ENCODE measurements at regions not wholly inside any gene's neighbourhood (a gene's known extent, or its start where the extent isn't known, plus 50 kb on each side); places are given as distances from the start of the nearest gene placed in this dataset.

DNA sequence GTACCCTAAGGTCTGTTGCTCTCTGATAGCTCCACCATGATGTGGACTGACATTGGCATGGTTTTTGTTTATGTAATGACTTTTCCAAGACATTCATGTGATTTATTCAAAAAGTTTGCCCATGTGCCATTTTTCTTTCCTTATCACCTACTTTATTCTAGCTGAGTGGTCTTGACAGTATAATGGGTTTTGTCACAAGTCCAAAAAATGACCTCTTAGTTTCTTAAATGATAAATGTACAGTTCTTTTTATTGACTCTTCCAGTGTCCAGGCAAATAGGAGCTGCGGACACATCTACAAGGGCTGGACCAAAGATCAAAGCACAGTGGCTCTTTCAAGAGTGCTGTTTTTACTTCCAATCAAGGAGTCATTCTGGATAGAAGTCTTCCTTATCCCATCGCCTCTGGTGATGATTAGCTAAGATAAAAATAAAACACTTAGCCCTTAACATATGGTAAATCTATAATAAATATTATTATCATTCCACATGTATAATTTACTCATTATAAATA is 141.4 kb downstream of the MMUT start:
- Histone ChIP-seq H3T11ph (ENCODE audit: low read length) (no peak overlapping the region), H2BK5ac (ENCODE audit: insufficient read length, low read length) (no peak overlapping the region), H3K79me1 (ENCODE audit: insufficient read depth, low read depth, low read length, poor library complexity, severe bottlenecking) (no peaks in the 10 kb centered on the region), H3K9me3 (ENCODE audit: control insufficient read depth, low read depth, low read length) (no peaks in the 10 kb centered on the region), H3K56ac (ENCODE audit: insufficient read length, low read depth, low read length) (no peak overlapping the region), H2AFZ (ENCODE audit: low read length) (no peak overlapping the region), H2BK15ac (ENCODE audit: low read depth, low read length) (no peak overlapping the region), H2BK12ac (ENCODE audit: insufficient read length, low read depth, low read length) (no peak overlapping the region), H2BK120ac (ENCODE audit: low read depth, low read length, poor library complexity, severe bottlenecking) (no peak overlapping the region), H3K79me2 (ENCODE audit: insufficient read depth, low read length) (no peaks in the 10 kb centered on the region), H3K4me1 (ENCODE audit: insufficient read depth, low read length) (no peaks in the 10 kb centered on the region), H3K4ac (ENCODE audit: low read depth, low read length) (no peak overlapping the region), H3K23me2 (ENCODE audit: insufficient read length, low read depth, low read length, poor library complexity, severe bottlenecking) (no peaks in the 10 kb centered on the region), H4K8ac (replicated peaks; ENCODE audit: insufficient read length, low read depth, low read length) (no peak overlapping the region), H3K27me3 (ENCODE audit: insufficient read depth, low read length) (no peaks in the 10 kb centered on the region), H3K9ac (ENCODE audit: extremely low read depth, insufficient read length, low read length) (no peak overlapping the region), H3K4me2 (ENCODE audit: insufficient read depth, insufficient read length, low read length) (no peak overlapping the region), H4K5ac (ENCODE audit: insufficient read length, low read depth, low read length) (no peak overlapping the region), H2AK5ac (ENCODE audit: insufficient read length, low read length) (no peak overlapping the region), H2BK20ac (ENCODE audit: low read depth, low read length, poor library complexity, severe bottlenecking) (no peak overlapping the region), H4K20me1 (ENCODE audit: control insufficient read depth, insufficient read depth, insufficient read length) (no peaks in the 10 kb centered on the region), H3K18ac (ENCODE audit: insufficient read length, low read depth, low read length) (no peak overlapping the region), H4K91ac (ENCODE audit: insufficient read length, low read depth, low read length) (no peak overlapping the region), H3K23ac (ENCODE audit: insufficient read length, low read depth, low read length) (no peak overlapping the region), H3K27ac (ENCODE audit: insufficient read length, low read depth, low read length) (no peak overlapping the region), H3K14ac (ENCODE audit: insufficient read depth, low read length) (no peak overlapping the region)
- no peak overlapping the region for H3K27ac Mint-ChIP-seq
- no peak for DNase-seq
- no peak overlapping the region for H3K4me3 Mint-ChIP-seq
- H3K36me3 Mint-ChIP-seq (ENCODE audit: insufficient read depth in 1 of 3, low read depth in 3 of 3) = peaks cover 3 to 12% (median 11%) of the 10 kb centered on the region in 3 experiments; a peak in 6 of 7 replicates
- H3K27me3 Mint-ChIP-seq (ENCODE audit: low read depth) = no peaks in the 10 kb centered on the region
- peaks cover 0 to 10% of the 10 kb centered on the region in 2 experiments; a peak in 2 of 4 replicates for H3K4me1 Mint-ChIP-seq
- WGBS (ENCODE audit: extremely low coverage, insufficient read length, low lambda C conversion rate) = no CpG with 5 or more reads among the region's 2 CpGs
- TF ChIP-seq, protein P1, sequence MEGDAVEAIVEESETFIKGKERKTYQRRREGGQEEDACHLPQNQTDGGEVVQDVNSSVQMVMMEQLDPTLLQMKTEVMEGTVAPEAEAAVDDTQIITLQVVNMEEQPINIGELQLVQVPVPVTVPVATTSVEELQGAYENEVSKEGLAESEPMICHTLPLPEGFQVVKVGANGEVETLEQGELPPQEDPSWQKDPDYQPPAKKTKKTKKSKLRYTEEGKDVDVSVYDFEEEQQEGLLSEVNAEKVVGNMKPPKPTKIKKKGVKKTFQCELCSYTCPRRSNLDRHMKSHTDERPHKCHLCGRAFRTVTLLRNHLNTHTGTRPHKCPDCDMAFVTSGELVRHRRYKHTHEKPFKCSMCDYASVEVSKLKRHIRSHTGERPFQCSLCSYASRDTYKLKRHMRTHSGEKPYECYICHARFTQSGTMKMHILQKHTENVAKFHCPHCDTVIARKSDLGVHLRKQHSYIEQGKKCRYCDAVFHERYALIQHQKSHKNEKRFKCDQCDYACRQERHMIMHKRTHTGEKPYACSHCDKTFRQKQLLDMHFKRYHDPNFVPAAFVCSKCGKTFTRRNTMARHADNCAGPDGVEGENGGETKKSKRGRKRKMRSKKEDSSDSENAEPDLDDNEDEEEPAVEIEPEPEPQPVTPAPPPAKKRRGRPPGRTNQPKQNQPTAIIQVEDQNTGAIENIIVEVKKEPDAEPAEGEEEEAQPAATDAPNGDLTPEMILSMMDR (conservative IDR thresholded peaks at IDR 0.05) = no peak
- peaks cover 12 to 20% of the 10 kb centered on the region in 2 experiments; a peak in 4 of 5 replicates for H3K9me3 Mint-ChIP-seq

Measured in H9 (cell line).